Neural crest cell (in vitro differentiated cells): ENCODE measurements at regions not wholly inside any gene's neighbourhood (a gene's known extent, or its start where the extent isn't known, plus 50 kb on each side); places are given as distances from the start of the nearest gene placed in this dataset.

ENCODE experiments used
- DNase-seq: peaks from one replicate; pipeline ENCODE4 v3.0.0; 2021; ENCODE audit warnings: low read depth, mixed read lengths, low spot score
- H3K27ac Mint-ChIP-seq: one replicate; pipeline ENCODE4 v1.8.0; 2021; ENCODE audit warnings: mild to moderate bottlenecking, mixed read lengths; ENCODE audit not compliant: unreplicated experiment
- H3K27me3 Mint-ChIP-seq: 2 replicates; pipeline ENCODE4 v1.8.0; 2021; ENCODE audit warnings: low read depth, mild to moderate bottlenecking, mixed read lengths
- H3K36me3 Mint-ChIP-seq: 2 replicates; pipeline ENCODE4 v1.8.0; 2021; ENCODE audit warnings: low read depth, mild to moderate bottlenecking, mixed read lengths
- H3K4me1 Mint-ChIP-seq: 2 replicates; pipeline ENCODE4 v1.8.0; 2021; ENCODE audit warnings: mixed read lengths
- H3K4me3 Mint-ChIP-seq: one replicate; pipeline ENCODE4 v1.8.0; 2021; ENCODE audit warnings: mild to moderate bottlenecking, mixed read lengths
- H3K9me3 Mint-ChIP-seq: 2 replicates; pipeline ENCODE4 v1.8.0; 2021; ENCODE audit warnings: mixed read lengths
- TF ChIP-seq, protein P1 (sequence below): fragments of 200-600 bp; sonication (generic); conservative IDR thresholded peaks from 2 replicates; pipeline ENCODE4 v1.5.0; 2021; ENCODE audit warnings: antibody characterized with exemption, mild to moderate bottlenecking

GRCh38 chr1:17998889-17999288, 108.7 kb upstream of the IGSF21 start:
- H3K4me1 Mint-ChIP-seq, result no peaks in the 10 kb centered on the region
- H3K4me3 Mint-ChIP-seq, result no peak overlapping the region
- H3K36me3 Mint-ChIP-seq, result no peaks in the 10 kb centered on the region
- H3K27me3 Mint-ChIP-seq, result peaks cover 42% of the 10 kb centered on the region
- H3K27ac Mint-ChIP-seq, result no peak overlapping the region
- no peaks in the 10 kb centered on the region for H3K9me3 Mint-ChIP-seq
- TF ChIP-seq, protein P1, sequence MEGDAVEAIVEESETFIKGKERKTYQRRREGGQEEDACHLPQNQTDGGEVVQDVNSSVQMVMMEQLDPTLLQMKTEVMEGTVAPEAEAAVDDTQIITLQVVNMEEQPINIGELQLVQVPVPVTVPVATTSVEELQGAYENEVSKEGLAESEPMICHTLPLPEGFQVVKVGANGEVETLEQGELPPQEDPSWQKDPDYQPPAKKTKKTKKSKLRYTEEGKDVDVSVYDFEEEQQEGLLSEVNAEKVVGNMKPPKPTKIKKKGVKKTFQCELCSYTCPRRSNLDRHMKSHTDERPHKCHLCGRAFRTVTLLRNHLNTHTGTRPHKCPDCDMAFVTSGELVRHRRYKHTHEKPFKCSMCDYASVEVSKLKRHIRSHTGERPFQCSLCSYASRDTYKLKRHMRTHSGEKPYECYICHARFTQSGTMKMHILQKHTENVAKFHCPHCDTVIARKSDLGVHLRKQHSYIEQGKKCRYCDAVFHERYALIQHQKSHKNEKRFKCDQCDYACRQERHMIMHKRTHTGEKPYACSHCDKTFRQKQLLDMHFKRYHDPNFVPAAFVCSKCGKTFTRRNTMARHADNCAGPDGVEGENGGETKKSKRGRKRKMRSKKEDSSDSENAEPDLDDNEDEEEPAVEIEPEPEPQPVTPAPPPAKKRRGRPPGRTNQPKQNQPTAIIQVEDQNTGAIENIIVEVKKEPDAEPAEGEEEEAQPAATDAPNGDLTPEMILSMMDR, result peak; percentile 34
- DNase-seq, result no peak

GRCh38 chr1:17999884-18000283, 107.7 kb upstream of the IGSF21 start:
- Mint-ChIP-seq H3K9me3 (no peaks in the 10 kb centered on the region), H3K4me1 (no peaks in the 10 kb centered on the region), H3K36me3 (no peaks in the 10 kb centered on the region), H3K27ac (no peak overlapping the region), H3K4me3 (no peak overlapping the region), H3K27me3 (peaks cover 42% of the 10 kb centered on the region)
- TF ChIP-seq, protein P1, result no peak
- no peak for DNase-seq

DNA sequence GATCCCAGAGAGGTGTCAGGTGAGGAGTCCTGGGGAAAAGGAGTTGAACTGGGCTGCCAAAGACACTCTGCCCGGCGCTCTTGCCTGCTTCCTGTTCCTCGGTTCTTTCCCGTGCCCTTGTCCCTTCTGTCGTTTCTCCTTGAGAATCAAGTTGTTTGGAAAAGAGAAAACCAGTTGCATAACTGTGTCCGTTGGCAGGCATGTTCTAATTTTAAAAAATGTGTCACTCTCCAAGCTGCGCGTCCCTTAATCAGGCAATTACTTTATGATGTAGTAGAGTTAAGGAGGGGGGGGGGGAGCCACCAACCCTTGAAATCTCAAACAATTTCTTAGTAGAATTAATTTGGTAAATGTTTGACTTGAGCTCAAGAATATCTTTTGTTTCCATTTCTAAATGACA, 105.9 kb upstream of the IGSF21 start:
- Mint-ChIP-seq H3K27ac (no peak overlapping the region), H3K4me3 (no peak overlapping the region), H3K27me3 (peaks cover 40% of the 10 kb centered on the region), H3K9me3 (no peaks in the 10 kb centered on the region), H3K4me1 (no peaks in the 10 kb centered on the region), H3K36me3 (no peaks in the 10 kb centered on the region)
- no peak for DNase-seq
- TF ChIP-seq, protein P1, result no peak

DNA sequence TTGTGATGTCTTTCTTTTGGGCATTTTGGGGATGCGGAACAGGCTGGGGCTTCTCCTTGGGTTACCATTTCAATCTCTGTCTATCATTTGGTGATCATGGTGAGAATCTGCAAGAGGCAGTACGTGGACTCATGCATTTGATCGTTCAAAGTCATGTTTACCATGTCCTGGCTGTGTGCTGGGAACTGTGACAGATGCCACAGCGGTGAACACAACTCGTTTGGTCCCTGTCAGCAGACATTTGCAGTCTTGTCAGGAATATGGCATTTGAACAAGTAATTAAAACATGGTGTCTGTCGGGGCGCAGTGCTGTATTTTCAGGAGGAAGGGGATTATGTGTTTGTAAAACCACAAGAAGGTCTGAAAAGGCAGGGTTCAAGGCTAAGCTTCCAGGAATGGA, 103.3 kb upstream of the IGSF21 start:
- H3K27me3 Mint-ChIP-seq, result peaks cover 50% of the 10 kb centered on the region
- no peaks in the 10 kb centered on the region for H3K4me1 Mint-ChIP-seq
- no peak overlapping the region for H3K4me3 Mint-ChIP-seq
- H3K9me3 Mint-ChIP-seq, result no peaks in the 10 kb centered on the region
- no peaks in the 10 kb centered on the region for H3K36me3 Mint-ChIP-seq
- DNase-seq, result no peak
- TF ChIP-seq, protein P1, result no peak
- no peak overlapping the region for H3K27ac Mint-ChIP-seq

DNA sequence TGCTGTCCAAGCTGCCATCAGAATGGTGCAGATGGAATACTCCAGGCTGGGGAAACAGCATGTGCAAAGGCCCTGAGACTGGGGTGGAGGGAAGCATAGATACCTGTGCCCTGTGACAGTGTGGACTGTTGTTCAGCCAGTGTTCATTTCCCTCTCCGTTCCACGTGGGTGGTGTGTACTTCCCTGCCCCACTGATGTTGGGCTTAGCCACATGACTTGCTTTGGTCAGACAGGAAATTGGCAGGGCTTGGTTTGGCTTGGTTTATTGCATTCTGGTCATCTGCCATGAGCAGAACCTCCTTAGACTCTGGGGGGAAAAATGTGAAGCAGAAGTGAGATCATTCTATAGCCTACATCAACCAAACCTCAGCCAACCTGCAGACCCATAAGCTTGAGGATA, 102.4 kb upstream of the IGSF21 start:
- no peaks in the 10 kb centered on the region for H3K9me3 Mint-ChIP-seq
- H3K27ac Mint-ChIP-seq, result no peak overlapping the region
- TF ChIP-seq, protein P1, result no peak
- DNase-seq, result no peak
- H3K4me1 Mint-ChIP-seq, result no peaks in the 10 kb centered on the region
- no peak overlapping the region for H3K4me3 Mint-ChIP-seq
- H3K27me3 Mint-ChIP-seq, result peaks cover 57% of the 10 kb centered on the region
- no peaks in the 10 kb centered on the region for H3K36me3 Mint-ChIP-seq
